Keratinocyte (primary cell): ENCODE measurements at regions not wholly inside any gene's neighbourhood (a gene's known extent, or its start where the extent isn't known, plus 50 kb on each side); places are given as distances from the start of the nearest gene placed in this dataset.
"Not testable (repeated sequence)": the region's sequence is repeated elsewhere in the genome, so short reads cannot be mapped to it uniquely, and the experiment has no call there.

Experiments
- DNase-seq: peaks from one replicate; pipeline ENCODE4 v3.0.0-alpha.2; 2011; ENCODE audit warnings: low read depth, missing footprints, low spot score
- FAIRE-seq: peaks from 2 replicates; lab custom pipeline; 2011; peaks lifted over from hg19 to GRCh38; lab: Jason Lieb, UNC
- H2AFZ ChIP-seq: 2 replicates; pipeline ENCODE4 v1.6.0; 2012; ENCODE audit warnings: low read length, control low read depth, inconsistent platforms; ENCODE audit not compliant: control insufficient read depth
- H3K27ac ChIP-seq: 2 replicates; pipeline ENCODE4 v1.5.1; 2011; ENCODE audit warnings: low read length; ENCODE audit not compliant: control insufficient read depth, insufficient read depth
- H3K27me3 ChIP-seq: 3 replicates; pipeline ENCODE4 v1.6.0; 2011; ENCODE audit warnings: low read length; ENCODE audit not compliant: control insufficient read depth, insufficient read depth; ENCODE audit errors: extremely low read depth
- H3K36me3 ChIP-seq, 2 experiments: 2 replicates in 1 of 2; 3 replicates in 1 of 2; pipeline ENCODE4 v1.5.1; 2011; ENCODE audit warnings: low read length in 2 of 2, mild to moderate bottlenecking in 1 of 2; ENCODE audit not compliant: control insufficient read depth in 2 of 2, insufficient read depth in 2 of 2; ENCODE audit errors: extremely low read depth in 1 of 2
- H3K4me1 ChIP-seq: 3 replicates; pipeline ENCODE4 v1.5.1; 2011; ENCODE audit warnings: low read length; ENCODE audit not compliant: control insufficient read depth, insufficient read depth; ENCODE audit errors: extremely low read depth
- H3K4me2 ChIP-seq: 3 replicates; pipeline ENCODE4 v1.6.0; 2011; ENCODE audit warnings: low read depth, low read length; ENCODE audit not compliant: control insufficient read depth, insufficient read depth; ENCODE audit errors: extremely low read depth
- H3K4me3 ChIP-seq, 3 experiments: fragments of 200-600 bp in 1 of 3; sonication (generic) in 1 of 3; 2 replicates in 2 of 3; 3 replicates in 1 of 3; pipeline ENCODE4 v1.5.1; 2011 to 2016; ENCODE audit warnings: low read length in 3 of 3, mild to moderate bottlenecking in 3 of 3, control low read depth in 2 of 3, inconsistent platforms in 1 of 3, low read depth in 1 of 3, mixed read lengths in 1 of 3, mixed run types in 1 of 3, moderate library complexity in 1 of 3; ENCODE audit not compliant: control insufficient read depth in 2 of 3, insufficient read depth in 2 of 3; ENCODE audit errors: extremely low read depth in 1 of 3
- H3K79me2 ChIP-seq: 2 replicates; pipeline ENCODE4 v1.6.0; 2012; ENCODE audit warnings: low read length; ENCODE audit not compliant: control insufficient read depth, insufficient read depth
- H3K9ac ChIP-seq: 3 replicates; pipeline ENCODE4 v1.6.0; 2011; ENCODE audit warnings: low read length; ENCODE audit not compliant: control insufficient read depth, insufficient read depth; ENCODE audit errors: extremely low read depth
- H3K9me1 ChIP-seq: 3 replicates; pipeline ENCODE4 v1.6.0; 2011; ENCODE audit warnings: low read length; ENCODE audit not compliant: control insufficient read depth, insufficient read depth; ENCODE audit errors: extremely low read depth
- H3K9me3 ChIP-seq: 2 replicates; pipeline ENCODE4 v1.5.1; 2012; ENCODE audit warnings: low read depth, low read length; ENCODE audit not compliant: control insufficient read depth
- H4K20me1 ChIP-seq: 3 replicates; pipeline ENCODE4 v1.6.0; 2011; ENCODE audit warnings: low read length; ENCODE audit not compliant: control insufficient read depth, insufficient read depth; ENCODE audit errors: extremely low read depth
- EZH2 ChIP-seq: IDR thresholded peaks from one replicate; pipeline ENCODE4 v1.6.1; 2012; ENCODE audit warnings: inconsistent platforms, mild to moderate bottlenecking, low read length, moderate library complexity
- dilution Hi-C: fragments of 300-500 bp; cut with MboI; formaldehyde crosslinking; loops from one replicate; pipeline ENCODE4 v1.7.0; 2020; ENCODE audit warnings: low sequenced_read_pairs; ENCODE audit not compliant: extremely low pct_ligation_motif_present
- TF ChIP-seq, protein P1 (sequence below), 3 experiments: IDR thresholded peaks in 1 of 3; conservative IDR thresholded peaks in 1 of 3; optimal IDR thresholded peaks in 1 of 3; 2 replicates in 2 of 3; 3 replicates in 1 of 3; pipeline versions ENCODE3 to v1.5.1; 2011; ENCODE audit warnings: low read length in 3 of 3, mild to moderate bottlenecking in 3 of 3, moderate library complexity in 2 of 3, control low read depth in 1 of 3, inconsistent platforms in 1 of 3; ENCODE audit not compliant: insufficient read depth in 2 of 3; ENCODE audit errors: extremely low read depth in 1 of 3

DNA sequence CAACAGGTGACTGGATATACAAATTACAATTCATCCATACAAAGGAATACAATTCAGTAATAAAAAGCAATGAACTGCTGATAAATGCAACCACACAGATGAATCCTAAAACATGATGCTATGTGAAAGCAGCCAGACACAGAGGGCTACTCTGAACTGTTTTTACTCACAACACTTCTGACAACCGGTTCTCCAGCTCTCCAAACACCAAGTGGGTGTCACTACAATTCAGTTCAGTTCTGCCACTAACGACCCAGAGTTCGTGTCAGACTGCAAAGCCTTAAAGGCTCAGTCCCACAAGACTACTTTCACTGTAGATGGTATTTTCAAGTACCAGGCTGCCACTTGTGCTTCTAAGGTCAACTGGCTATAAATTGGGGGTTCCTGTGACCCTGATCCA is 119.4 kb downstream of the SLC16A1 start:
- dilution Hi-C loops = no loop called here
- Histone ChIP-seq H3K4me1 (peaks cover 17% of the 10 kb centered on the region), H3K36me3 (no peaks in the 10 kb centered on the region), H2AFZ (peak overlapping the region; percentile 22), H3K79me2 (no peaks in the 10 kb centered on the region), H3K9ac (no peak overlapping the region), H3K9me3 (no peaks in the 10 kb centered on the region), H3K27ac (no peak overlapping the region), H3K27me3 (no peaks in the 10 kb centered on the region), H3K4me3 (no peak overlapping the region), H3K4me2 (no peak overlapping the region), H4K20me1 (no peaks in the 10 kb centered on the region), H3K9me1 (no peaks in the 10 kb centered on the region)
- FAIRE-seq (no peak), DNase-seq (no peak)
- TF ChIP-seq EZH2 = no peak
- TF ChIP-seq, protein P1, sequence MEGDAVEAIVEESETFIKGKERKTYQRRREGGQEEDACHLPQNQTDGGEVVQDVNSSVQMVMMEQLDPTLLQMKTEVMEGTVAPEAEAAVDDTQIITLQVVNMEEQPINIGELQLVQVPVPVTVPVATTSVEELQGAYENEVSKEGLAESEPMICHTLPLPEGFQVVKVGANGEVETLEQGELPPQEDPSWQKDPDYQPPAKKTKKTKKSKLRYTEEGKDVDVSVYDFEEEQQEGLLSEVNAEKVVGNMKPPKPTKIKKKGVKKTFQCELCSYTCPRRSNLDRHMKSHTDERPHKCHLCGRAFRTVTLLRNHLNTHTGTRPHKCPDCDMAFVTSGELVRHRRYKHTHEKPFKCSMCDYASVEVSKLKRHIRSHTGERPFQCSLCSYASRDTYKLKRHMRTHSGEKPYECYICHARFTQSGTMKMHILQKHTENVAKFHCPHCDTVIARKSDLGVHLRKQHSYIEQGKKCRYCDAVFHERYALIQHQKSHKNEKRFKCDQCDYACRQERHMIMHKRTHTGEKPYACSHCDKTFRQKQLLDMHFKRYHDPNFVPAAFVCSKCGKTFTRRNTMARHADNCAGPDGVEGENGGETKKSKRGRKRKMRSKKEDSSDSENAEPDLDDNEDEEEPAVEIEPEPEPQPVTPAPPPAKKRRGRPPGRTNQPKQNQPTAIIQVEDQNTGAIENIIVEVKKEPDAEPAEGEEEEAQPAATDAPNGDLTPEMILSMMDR (optimal IDR thresholded peaks at IDR 0.05 in 1 of 3, IDR thresholded peaks at IDR 0.05 in 1 of 3, conservative IDR thresholded peaks at IDR 0.05 in 1 of 3; ENCODE audit: extremely low read depth in 1 of 3, insufficient read depth in 2 of 3, low read length in 3 of 3) = no peak

GRCh38 chr1:112833806-112834205 is 118.7 kb upstream of the PPM1J start:
- H3K36me3 ChIP-seq = no peaks in the 10 kb centered on the region
- H3K27ac ChIP-seq = no peak overlapping the region
- H3K9me3 ChIP-seq = no peaks in the 10 kb centered on the region
- no peaks in the 10 kb centered on the region for H4K20me1 ChIP-seq
- no peaks in the 10 kb centered on the region for H3K79me2 ChIP-seq
- TF ChIP-seq, protein P1 (optimal IDR thresholded peaks at IDR 0.05 in 1 of 3, IDR thresholded peaks at IDR 0.05 in 1 of 3, conservative IDR thresholded peaks at IDR 0.05 in 1 of 3; ENCODE audit: extremely low read depth in 1 of 3, insufficient read depth in 2 of 3, low read length in 3 of 3) = no peak
- TF ChIP-seq EZH2 = no peak
- no peak overlapping the region for H3K9ac ChIP-seq
- H3K4me3 ChIP-seq = no peak overlapping the region
- H3K4me2 ChIP-seq = no peak overlapping the region
- no peak overlapping the region for H2AFZ ChIP-seq
- no peaks in the 10 kb centered on the region for H3K27me3 ChIP-seq
- DNase-seq (no peak), FAIRE-seq (no peak)
- H3K9me1 ChIP-seq = no peaks in the 10 kb centered on the region
- dilution Hi-C loops = no loop called here
- peaks cover 9% of the 10 kb centered on the region for H3K4me1 ChIP-seq

- H3K9me1 ChIP-seq, H3K79me2 ChIP-seq, H3K27ac ChIP-seq, H3K4me1 ChIP-seq, H3K4me3 ChIP-seq, FAIRE-seq, H4K20me1 ChIP-seq, H2AFZ ChIP-seq, H3K9ac ChIP-seq, DNase-seq, H3K4me2 ChIP-seq, dilution Hi-C loops, H3K36me3 ChIP-seq, H3K27me3 ChIP-seq, H3K9me3 ChIP-seq: not testable (repeated sequence)
Measured at GRCh38 chr1:112832259-112832658, 117.1 kb upstream of the PPM1J start.

DNA sequence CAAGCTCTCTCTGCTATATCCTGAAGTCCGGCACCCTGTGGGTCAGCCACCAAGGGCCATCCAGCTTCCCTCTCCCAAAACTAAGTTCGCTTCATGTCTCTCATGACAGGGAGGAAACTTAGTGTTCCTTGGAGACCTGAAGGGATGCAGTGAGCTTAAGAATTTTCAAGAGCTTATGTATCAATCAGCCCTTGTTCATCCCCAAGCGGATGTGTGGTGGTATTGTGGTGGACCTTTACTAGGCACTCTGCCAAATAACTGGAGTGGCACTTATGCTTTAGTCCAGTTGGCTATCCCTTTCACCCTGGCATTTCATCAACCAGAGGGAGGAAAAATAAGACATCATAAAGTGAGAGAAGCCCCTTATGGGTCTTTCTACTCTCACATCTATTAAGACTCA is 114.6 kb upstream of the PPM1J start:
- H3K4me2 ChIP-seq, H3K27ac ChIP-seq, DNase-seq, H3K4me1 ChIP-seq, H4K20me1 ChIP-seq, H3K4me3 ChIP-seq, H3K9me3 ChIP-seq, FAIRE-seq, H3K79me2 ChIP-seq, H3K9ac ChIP-seq, H3K27me3 ChIP-seq, H2AFZ ChIP-seq, H3K36me3 ChIP-seq, H3K9me1 ChIP-seq, dilution Hi-C loops: not testable (repeated sequence)
